NCI-H128 (cell line): ENCODE measurements at regions not wholly inside any gene's neighbourhood (a gene's known extent, or its start where the extent isn't known, plus 50 kb on each side); places are given as distances from the start of the nearest gene placed in this dataset.

Experiments used
- DNase-seq: peaks from one replicate; lab custom pipeline; 2025; ENCODE audit not compliant: unreplicated experiment; lab: John Stamatoyannopoulos, UW

- DNase-seq = no peak
Measured at GRCh38 chr2:80887841-80888378, 583.4 kb upstream of the LRRTM1 start.

- no peak for DNase-seq
Measured at GRCh38 chr2:80874374-80874773, 569.8 kb upstream of the LRRTM1 start.

GRCh38 chr2:80869858-80870438 is 565.4 kb upstream of the LRRTM1 start:
- no peak for DNase-seq

GRCh38 chr2:80863147-80863714 is 558.7 kb upstream of the LRRTM1 start:
- no peak for DNase-seq

DNA sequence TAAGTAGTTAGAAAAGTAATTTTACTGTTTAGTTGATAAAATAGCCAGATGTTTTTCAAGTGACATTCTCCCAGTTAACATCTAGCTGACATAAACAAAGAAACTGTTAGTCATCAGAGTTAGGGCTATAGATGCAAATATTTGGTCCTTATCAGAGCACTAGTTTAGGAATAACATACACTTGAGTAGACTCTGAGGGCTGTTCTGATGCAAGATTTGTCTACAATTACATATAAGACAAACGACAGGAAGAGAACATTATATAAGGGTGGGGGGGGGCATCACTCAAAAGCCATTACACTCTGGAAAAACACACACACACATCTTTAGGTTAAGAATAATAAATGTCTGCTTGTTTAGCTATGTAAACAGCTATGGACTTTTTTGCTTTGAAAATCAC is 554.4 kb upstream of the LRRTM1 start:
- DNase-seq = no peak

DNA sequence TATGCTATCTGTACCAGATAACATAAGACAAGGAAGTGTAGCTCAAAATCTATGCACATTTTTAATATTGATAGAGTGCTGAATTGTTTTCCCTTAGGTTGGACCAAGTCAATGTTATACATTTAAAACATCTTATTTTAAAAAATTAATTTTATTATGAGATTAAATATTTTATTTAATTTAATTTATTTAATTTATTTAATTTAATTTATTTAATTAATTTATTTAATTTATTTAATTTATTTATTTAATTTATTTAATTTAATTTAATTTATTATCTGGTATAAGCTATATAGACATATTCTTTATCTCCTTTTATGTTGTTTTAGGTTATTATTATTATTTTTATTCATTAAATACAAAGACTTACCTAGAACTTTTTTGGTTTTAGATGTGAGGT is 551.7 kb upstream of the LRRTM1 start:
- no peak for DNase-seq

DNA sequence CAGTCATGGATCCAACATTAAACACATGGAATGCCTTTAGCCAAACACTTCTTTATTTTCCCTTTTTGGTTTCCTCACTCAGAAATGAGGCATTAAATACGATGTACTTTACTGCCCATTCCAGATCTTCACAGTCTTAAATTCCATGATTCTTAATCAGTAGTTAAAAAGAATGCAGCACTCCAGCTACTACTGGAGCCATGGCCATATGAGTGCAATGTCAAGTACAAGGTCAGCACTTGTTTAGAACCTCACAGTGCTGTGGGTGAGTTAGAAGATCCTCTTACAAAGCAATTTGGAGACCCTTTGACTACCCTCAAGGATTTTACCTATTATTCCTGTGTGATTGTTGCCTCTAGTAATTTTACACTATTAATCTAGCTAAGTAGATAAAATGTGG is 550.3 kb upstream of the LRRTM1 start:
- no peak for DNase-seq

- no peak for DNase-seq
Measured at GRCh38 chr2:80852808-80853139, 548.2 kb upstream of the LRRTM1 start.

DNA sequence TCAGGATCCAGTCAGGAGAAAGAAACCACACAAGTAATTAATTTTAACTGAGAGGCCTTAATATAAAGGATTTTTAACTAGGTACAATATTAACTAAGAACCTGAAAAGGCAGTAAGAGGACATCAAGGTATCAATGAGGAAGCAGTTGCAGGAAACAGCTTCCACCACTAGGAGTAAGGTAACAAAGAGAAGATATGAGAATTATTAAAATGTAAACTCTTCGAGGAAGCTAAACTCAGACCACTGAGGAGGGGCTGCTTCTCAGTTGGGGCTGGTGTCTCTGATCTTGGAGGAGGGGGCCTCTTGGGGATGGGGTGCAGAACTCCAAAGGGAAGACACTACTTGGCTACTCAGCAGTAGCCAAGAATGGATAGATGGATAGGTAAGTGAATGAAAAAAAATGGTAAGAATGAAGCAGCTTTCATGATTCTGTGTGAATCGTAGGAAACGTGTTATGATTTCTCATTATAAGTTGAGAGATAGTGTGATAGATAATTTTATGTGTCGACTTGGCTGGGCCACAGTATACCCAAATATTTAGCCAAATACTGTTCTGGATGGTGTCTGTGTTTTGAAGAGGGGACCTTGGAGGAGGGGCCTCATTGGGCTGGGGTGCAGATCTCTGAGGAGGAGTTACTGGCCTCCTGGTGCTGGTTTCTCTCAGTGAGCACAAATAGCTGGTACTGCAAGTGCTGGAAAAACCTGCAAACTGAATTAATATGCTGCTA is 547.7 kb upstream of the LRRTM1 start:
- DNase-seq = no peak

DNA sequence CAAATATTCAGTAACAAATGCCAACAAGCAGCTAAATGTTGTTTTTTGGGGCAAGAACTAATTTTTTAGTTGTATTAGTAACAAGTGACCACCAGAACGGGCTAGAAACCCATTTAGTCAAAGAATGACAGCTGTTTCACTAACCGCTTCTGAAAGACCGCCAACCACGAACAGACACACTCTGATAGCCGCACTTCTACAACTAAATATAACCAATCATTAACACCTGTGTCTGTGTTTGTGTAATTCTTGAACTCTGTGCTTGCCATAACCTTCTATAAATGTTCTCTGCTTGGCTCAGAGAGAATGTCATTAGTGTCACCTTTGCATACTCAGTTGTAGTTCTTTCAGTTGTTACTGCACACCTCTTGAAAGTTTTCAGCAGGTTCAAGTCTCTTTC is 526.3 kb upstream of the LRRTM1 start:
- DNase-seq = no peak

GRCh38 chr2:80822999-80823398 is 518.4 kb upstream of the LRRTM1 start:
- DNase-seq = no peak

GRCh38 chr2:80815259-80815658 is 510.7 kb upstream of the LRRTM1 start:
- DNase-seq = no peak

DNA sequence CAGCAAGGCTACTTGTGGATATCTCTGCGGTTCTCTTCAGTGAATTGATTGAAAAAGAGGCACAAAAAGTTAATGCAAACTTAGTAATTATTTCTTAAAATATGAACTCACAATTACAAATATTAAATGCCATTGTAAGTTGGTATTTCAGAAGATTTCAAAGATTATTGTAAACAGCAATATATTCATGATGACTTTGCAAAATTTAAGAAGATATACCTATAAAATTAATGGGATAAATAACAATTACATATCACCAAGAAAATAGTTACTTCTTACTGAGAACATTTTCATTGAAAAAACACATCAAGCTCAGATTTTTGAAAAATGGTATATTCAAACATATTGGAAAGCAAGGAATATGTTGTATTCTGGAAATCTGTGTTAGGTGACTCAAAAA is 482.0 kb upstream of the LRRTM1 start:
- no peak for DNase-seq

- DNase-seq = no peak
Measured at GRCh38 chr2:80778704-80779103, 474.2 kb upstream of the LRRTM1 start.

DNA sequence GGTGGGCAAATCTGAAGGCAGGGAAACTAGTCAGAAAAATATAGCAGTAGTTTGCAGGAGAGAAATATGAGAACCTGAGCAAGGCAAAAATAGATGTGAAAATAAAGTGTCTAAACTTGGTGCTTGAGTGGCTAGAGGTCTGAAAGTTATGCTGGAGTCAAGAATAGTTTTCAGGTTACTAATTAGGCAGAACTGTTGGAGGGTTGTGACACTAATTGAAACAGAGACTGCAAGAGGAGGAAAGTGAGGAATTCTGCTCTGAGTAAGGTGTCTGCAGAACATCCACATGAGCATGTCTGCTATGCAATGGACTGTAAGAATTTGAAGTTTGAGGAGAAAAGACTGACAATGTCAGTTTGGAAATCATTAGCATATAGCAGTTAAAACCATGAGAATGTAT is 444.0 kb upstream of the LRRTM1 start:
- no peak for DNase-seq

- no peak for DNase-seq
Measured at GRCh38 chr2:80737047-80737446, 432.5 kb upstream of the LRRTM1 start.

DNA sequence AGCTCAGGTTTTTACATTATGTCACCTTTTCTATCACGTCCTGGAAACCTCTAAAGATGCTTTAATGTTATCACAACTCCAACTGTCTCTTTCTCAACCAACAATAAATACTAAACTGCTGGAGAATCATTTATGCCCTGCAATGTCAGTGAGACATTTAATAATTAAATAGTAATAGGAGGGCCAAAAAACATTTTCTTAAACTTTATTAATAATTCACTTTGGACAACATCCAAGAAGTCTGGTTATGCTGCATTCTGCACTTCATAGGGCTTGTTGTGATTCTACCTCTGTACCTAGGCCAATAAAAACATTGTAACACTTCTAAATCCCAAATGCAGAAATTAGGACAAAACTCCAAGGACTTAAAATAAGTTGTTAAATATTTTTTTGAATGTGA is 420.4 kb upstream of the LRRTM1 start:
- DNase-seq = no peak

DNA sequence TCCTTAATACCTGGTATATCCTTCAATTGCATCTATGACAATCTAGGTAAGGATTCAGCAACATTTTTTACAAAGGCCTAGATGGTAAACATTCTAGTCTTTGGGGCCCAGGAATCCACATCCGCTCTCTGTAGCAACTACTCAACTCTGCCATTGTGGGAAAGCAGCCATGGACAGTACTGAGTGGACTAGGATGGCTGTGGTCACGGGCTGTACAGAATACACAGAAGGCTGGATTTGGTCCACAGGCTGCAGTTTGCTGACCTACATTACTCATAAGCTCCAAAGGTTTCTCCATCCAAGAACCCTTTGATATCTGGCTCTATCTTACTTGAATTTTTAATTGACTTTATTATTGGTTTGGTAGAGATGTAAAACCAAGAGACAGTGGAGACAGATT is 418.3 kb upstream of the LRRTM1 start:
- DNase-seq = no peak

DNA sequence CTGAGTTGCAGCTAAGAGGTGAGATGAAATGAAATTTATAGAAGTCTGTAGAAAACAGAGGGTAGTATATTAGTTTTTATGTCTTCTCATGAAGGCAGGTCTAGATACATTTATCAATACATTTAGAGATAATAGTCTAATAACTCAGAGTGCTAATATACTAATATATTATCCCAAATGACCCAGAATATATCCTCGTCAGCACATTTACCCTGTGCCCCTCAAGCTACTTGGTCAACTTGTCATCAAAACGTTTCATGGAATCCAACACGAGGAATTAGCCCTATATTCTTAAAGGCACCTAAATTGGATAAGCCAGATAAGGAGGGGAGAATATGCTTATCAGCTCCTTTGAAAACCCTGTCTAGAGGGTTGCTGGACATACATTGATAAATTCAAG is 415.1 kb upstream of the LRRTM1 start:
- no peak for DNase-seq

DNA sequence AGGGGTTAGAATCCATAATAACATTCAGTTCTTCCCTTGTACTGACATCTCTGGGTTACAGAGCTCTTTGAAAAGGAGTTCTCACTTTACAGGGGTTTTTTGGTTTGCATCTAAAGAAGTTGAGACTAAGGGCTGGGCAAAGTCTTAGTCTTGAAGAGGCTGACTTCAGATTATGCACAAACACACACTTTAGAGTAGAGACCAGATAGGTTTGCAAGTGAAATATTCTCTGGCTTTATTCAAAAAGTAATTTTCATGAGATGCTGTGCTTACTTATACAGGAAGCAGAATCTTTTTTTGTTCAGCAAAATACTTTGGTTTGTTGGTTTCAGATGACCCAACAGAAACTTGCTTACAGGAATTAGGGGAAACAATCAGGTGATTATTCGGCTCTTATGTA is 410.9 kb upstream of the LRRTM1 start:
- no peak for DNase-seq

DNA sequence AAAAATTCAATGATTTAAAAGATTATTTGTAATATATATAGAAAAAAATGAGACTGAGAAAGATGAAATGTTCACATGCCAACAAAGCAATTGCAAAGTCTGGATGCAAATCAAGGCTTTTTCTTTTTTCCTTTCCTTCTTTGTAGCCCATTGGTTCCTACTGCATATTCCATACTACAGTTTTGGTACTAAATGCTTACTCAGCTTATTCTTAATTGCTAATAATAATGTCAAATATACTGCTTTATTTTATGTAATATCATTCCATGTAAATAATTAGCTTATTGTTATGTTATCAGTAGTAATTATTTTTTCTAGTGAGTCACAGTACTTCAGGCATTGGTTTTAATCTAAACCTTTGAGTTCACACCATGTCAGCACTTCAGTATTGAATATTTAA is 407.4 kb upstream of the LRRTM1 start:
- DNase-seq = no peak

- no peak for DNase-seq
Measured at GRCh38 chr2:80706951-80707350, 402.4 kb upstream of the LRRTM1 start.

- DNase-seq = no peak
Measured at GRCh38 chr2:80706541-80706940, 402.0 kb upstream of the LRRTM1 start.
